A673 (cell line): ENCODE measurements at regions not wholly inside any gene's neighbourhood (a gene's known extent, or its start where the extent isn't known, plus 50 kb on each side); places are given as distances from the start of the nearest gene placed in this dataset.

Experiments
- BruUV-seq: library from RNA; stranded (reverse); fragments of 400-500 nt; replicated peaks from 2 replicates; lab custom pipeline; 2021; lab: Mats Ljungman, UMichigan
- CTCF ChIA-PET: fragments of 300-600 bp; sonication (Branson Sonifier 250); formaldehyde crosslinking; loops from one replicate; lab custom pipeline; 2022; ENCODE audit warnings: antibody characterized with exemption; lab: Charles Lee
- POLR2A ChIA-PET: fragments of 300-600 bp; sonication (Branson Sonifier 250); formaldehyde crosslinking; loops from one replicate; lab custom pipeline; 2022; ENCODE audit warnings: antibody characterized with exemption; ENCODE audit not compliant: low non-redundant PET; lab: Charles Lee
- DNase-seq: peaks from one replicate; pipeline ENCODE4 v3.0.0-alpha.2; 2015; ENCODE audit warnings: low spot score
- H3K27ac ChIP-seq: fragments of 200-600 bp; sonication (generic); 2 replicates; pipeline ENCODE4 v1.5.1; 2016; ENCODE audit warnings: mixed run types, low read depth, mild to moderate bottlenecking, mixed read lengths, antibody characterized with exemption, low read length; ENCODE audit not compliant: poor library complexity, severe bottlenecking
- H3K27me3 ChIP-seq: fragments of 200-600 bp; sonication (generic); replicated peaks from 2 replicates; pipeline ENCODE4 v1.6.1; 2017; ENCODE audit warnings: mixed run types, low read depth, mild to moderate bottlenecking, mixed read lengths, antibody characterized with exemption, low read length; ENCODE audit not compliant: insufficient read depth, poor library complexity
- H3K36me3 ChIP-seq: fragments of 200-600 bp; sonication (generic); 2 replicates; pipeline ENCODE4 v1.6.1; 2016; ENCODE audit warnings: mixed run types, mild to moderate bottlenecking, mixed read lengths, antibody characterized with exemption, low read length; ENCODE audit not compliant: insufficient read depth, poor library complexity, severe bottlenecking
- H3K4me1 ChIP-seq: fragments of 200-600 bp; sonication (generic); 2 replicates; pipeline ENCODE4 v1.6.1; 2017; ENCODE audit warnings: mixed run types, mild to moderate bottlenecking, mixed read lengths, antibody characterized with exemption, low read length; ENCODE audit not compliant: insufficient read depth, poor library complexity, severe bottlenecking
- H3K4me3 ChIP-seq: fragments of 200-600 bp; sonication (generic); 2 replicates; pipeline ENCODE4 v1.5.1; 2016; ENCODE audit warnings: low read depth, mixed run types, mild to moderate bottlenecking, mixed read lengths, low read length; ENCODE audit not compliant: poor library complexity, severe bottlenecking
- H3K9me3 ChIP-seq: fragments of 200-600 bp; sonication (generic); 2 replicates; pipeline ENCODE4 v1.6.1; 2016; ENCODE audit warnings: mixed run types, low read depth, mild to moderate bottlenecking, mixed read lengths, antibody characterized with exemption, low read length; ENCODE audit not compliant: poor library complexity, severe bottlenecking
- CTCF ChIP-seq: fragments of 300-800, 200-600 bp; sonication (generic); conservative IDR thresholded peaks from 2 replicates; pipeline ENCODE4 v1.5.1; 2017; ENCODE audit warnings: low read depth, mild to moderate bottlenecking, antibody characterized with exemption, low read length, moderate library complexity, mixed read lengths
- EZH2 ChIP-seq: fragments of 200-600 bp; sonication (generic); IDR thresholded peaks from 2 replicates; pipeline ENCODE4 v1.6.1; 2017; ENCODE audit warnings: borderline replicate concordance, low read depth, mild to moderate bottlenecking, mixed read lengths, antibody characterized with exemption, low read length; ENCODE audit not compliant: poor library complexity, severe bottlenecking
- intact Hi-C: fragments of 100-400 bp; cut with micrococcal nuclease; formaldehyde crosslinking; loops from one replicate; pipeline ENCODE4 v1.10.0; 2022; ENCODE audit not compliant: unreplicated experiment

GRCh38 chr20:52008874-52009273, 182.7 kb downstream of the ZFP64 start:
- CTCF ChIA-PET, result no interaction called here
- intact Hi-C loops, result no loop called here
- peaks cover 5% of the 10 kb centered on the region for H3K9me3 ChIP-seq
- no peaks in the 10 kb centered on the region for H3K36me3 ChIP-seq
- no TSS peak for BruUV-seq
- H3K27me3 ChIP-seq, result no peaks in the 10 kb centered on the region
- H3K27ac ChIP-seq, result no peak overlapping the region
- no peak overlapping the region for H3K4me3 ChIP-seq
- POLR2A ChIA-PET, result no interaction called here
- no peak for DNase-seq
- TF ChIP-seq CTCF (no peak), EZH2 (no peak)
- H3K4me1 ChIP-seq, result peaks cover 35% of the 10 kb centered on the region

DNA sequence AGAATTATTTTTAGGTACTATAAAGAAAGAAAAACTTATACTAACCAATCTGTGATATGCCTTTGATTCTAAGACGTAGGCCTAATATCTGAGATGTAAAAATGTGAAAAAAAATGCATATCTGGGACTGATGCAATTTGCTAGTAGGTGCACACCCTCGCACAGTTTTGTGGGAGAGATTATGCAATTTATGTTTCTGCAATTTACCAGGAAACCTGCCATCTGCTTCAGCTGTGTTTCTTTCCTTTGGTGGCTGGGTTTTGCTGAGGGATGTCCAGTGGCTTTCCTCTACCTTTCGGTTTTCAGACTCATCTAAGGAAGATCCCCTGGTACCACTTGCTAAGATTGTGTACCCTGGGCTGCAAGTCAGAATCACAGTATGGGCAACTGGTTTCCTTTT, 186.9 kb downstream of the ZFP64 start:
- H3K9me3 ChIP-seq, result no peaks in the 10 kb centered on the region
- H3K27ac ChIP-seq, result peak overlapping the region; percentile 64
- no peak for TF ChIP-seq EZH2
- no peak for TF ChIP-seq CTCF
- H3K36me3 ChIP-seq, result no peaks in the 10 kb centered on the region
- H3K4me1 ChIP-seq, result peaks cover 39% of the 10 kb centered on the region
- no peak overlapping the region for H3K4me3 ChIP-seq
- DNase-seq, result no peak
- CTCF ChIA-PET, result interaction anchor here (0.7 kb wide), 1 partner anchor 205 kb away, joined by 6 read pairs; no protein-coding TSS in a partner anchor
- H3K27me3 ChIP-seq, result no peaks in the 10 kb centered on the region
- POLR2A ChIA-PET, result no interaction called here
- no TSS peak for BruUV-seq
- intact Hi-C loops, result no loop called here

DNA sequence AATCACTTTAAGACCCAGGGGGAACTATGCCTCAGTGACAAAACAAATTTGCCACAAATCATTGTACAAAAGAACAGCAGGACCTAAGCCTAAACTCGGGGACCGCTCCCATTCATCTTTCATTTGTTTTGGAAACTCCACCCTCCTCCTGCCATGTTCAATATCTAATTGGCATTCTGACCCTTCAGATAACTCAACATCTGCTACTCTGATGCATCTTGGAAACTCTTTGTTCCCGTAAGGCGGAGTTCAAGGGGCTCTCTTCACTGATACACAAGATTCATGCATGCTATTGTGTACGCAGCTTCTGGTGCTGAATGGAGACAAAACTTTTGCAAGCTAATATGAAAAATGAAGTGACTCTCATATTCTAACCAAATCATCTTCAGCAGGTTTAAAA, 187.6 kb downstream of the ZFP64 start:
- Histone ChIP-seq H3K36me3 (no peaks in the 10 kb centered on the region), H3K27me3 (no peaks in the 10 kb centered on the region), H3K4me3 (peak overlapping the region; percentile 26), H3K9me3 (no peaks in the 10 kb centered on the region), H3K27ac (peak overlapping the region; percentile 64), H3K4me1 (peaks cover 39% of the 10 kb centered on the region)
- TF ChIP-seq EZH2 (no peak), CTCF (no peak)
- CTCF ChIA-PET, result interaction anchor here (0.7 kb wide), 1 partner anchor 204 kb away, joined by 6 read pairs; no protein-coding TSS in a partner anchor
- peak; percentile 70 for DNase-seq
- BruUV-seq, result no TSS peak
- intact Hi-C loops, result no loop called here
- POLR2A ChIA-PET, result no interaction called here
